GM23248 (cell line): ENCODE measurements at regions not wholly inside any gene's neighbourhood (a gene's known extent, or its start where the extent isn't known, plus 50 kb on each side); places are given as distances from the start of the nearest gene placed in this dataset.

Experiments used
- DNase-seq: peaks from one replicate; pipeline ENCODE4 v3.0.0-alpha.2; 2015
- H2AFZ ChIP-seq: fragments of 200-600 bp; sonication (generic); 2 replicates; pipeline ENCODE4 v1.6.1; 2016; ENCODE audit warnings: antibody characterized with exemption
- H3F3A ChIP-seq: fragments of 200-600 bp; sonication (generic); 2 replicates; pipeline ENCODE4 v1.6.1; 2016; ENCODE audit warnings: mild to moderate bottlenecking, antibody characterized with exemption, mixed run types; ENCODE audit not compliant: insufficient read depth
- H3K27ac ChIP-seq: fragments of 200-600 bp; sonication (generic); 2 replicates; pipeline ENCODE4 v1.5.1; 2016; ENCODE audit warnings: mild to moderate bottlenecking
- H3K27me3 ChIP-seq: fragments of 200-600 bp; sonication (generic); replicated peaks from 2 replicates; pipeline ENCODE4 v1.6.1; 2016; ENCODE audit warnings: mild to moderate bottlenecking; ENCODE audit not compliant: insufficient read depth
- H3K36me3 ChIP-seq: fragments of 200-600 bp; sonication (generic); 2 replicates; pipeline ENCODE4 v1.6.1; 2016; ENCODE audit warnings: low read depth, mild to moderate bottlenecking
- H3K4me1 ChIP-seq: fragments of 200-600 bp; sonication (generic); 2 replicates; pipeline ENCODE4 v1.6.1; 2016; ENCODE audit warnings: mild to moderate bottlenecking; ENCODE audit not compliant: insufficient read depth
- H3K4me2 ChIP-seq: fragments of 200-600 bp; sonication (generic); one replicate; pipeline ENCODE4 v1.6.1; 2016; ENCODE audit warnings: mild to moderate bottlenecking; ENCODE audit not compliant: unreplicated experiment
- H3K4me3 ChIP-seq: fragments of 200-600 bp; sonication (generic); 2 replicates; pipeline ENCODE4 v1.5.1; 2016; ENCODE audit warnings: mild to moderate bottlenecking
- H3K79me2 ChIP-seq: fragments of 200-600 bp; sonication (generic); 2 replicates; pipeline ENCODE4 v1.6.1; 2016; ENCODE audit warnings: mild to moderate bottlenecking; ENCODE audit not compliant: insufficient read depth
- H3K9ac ChIP-seq: fragments of 200-600 bp; sonication (generic); 2 replicates; pipeline ENCODE4 v1.6.1; 2016; ENCODE audit warnings: mild to moderate bottlenecking
- H3K9me2 ChIP-seq: fragments of 200-600 bp; sonication (generic); 2 replicates; pipeline ENCODE4 v1.6.1; 2016; ENCODE audit warnings: mixed run types, mild to moderate bottlenecking, moderate library complexity; ENCODE audit not compliant: insufficient read depth
- H3K9me3 ChIP-seq: fragments of 200-600 bp; sonication (generic); one replicate; pipeline ENCODE4 v1.6.1; 2017; ENCODE audit warnings: low read depth
- H4K20me1 ChIP-seq: fragments of 200-600 bp; sonication (generic); 2 replicates; pipeline ENCODE4 v1.6.0; 2016; ENCODE audit not compliant: insufficient read depth
- EZH2 ChIP-seq: fragments of 200-600 bp; sonication (generic); IDR thresholded peaks from 2 replicates; pipeline ENCODE4 v1.6.1; 2018; ENCODE audit warnings: antibody characterized with exemption, mild to moderate bottlenecking; ENCODE audit not compliant: insufficient read depth, poor library complexity, severe bottlenecking
- EZH2phosphoT487 ChIP-seq: fragments of 200-600 bp; sonication (generic); IDR thresholded peaks from 2 replicates; pipeline ENCODE4 v1.6.1; 2018; ENCODE audit warnings: antibody characterized with exemption, moderate library complexity, mild to moderate bottlenecking, low read depth; ENCODE audit not compliant: insufficient read depth
- WGBS, 2 experiments: methylation state at CpG; one replicate each; pipeline ENCODE4 v1.1.6; 2015 to 2017; ENCODE audit warnings: low lambda C conversion rate in 2 of 2, low coverage in 1 of 2; ENCODE audit errors: missing lambda C conversion rate in 2 of 2; 5-methylcytosine and 5-hydroxymethylcytosine counted together
- in situ Hi-C: fragments of 300-500 bp; cut with MboI; formaldehyde crosslinking; loops from 2 replicates; pipeline ENCODE4 v1.15.0; 2020

DNA sequence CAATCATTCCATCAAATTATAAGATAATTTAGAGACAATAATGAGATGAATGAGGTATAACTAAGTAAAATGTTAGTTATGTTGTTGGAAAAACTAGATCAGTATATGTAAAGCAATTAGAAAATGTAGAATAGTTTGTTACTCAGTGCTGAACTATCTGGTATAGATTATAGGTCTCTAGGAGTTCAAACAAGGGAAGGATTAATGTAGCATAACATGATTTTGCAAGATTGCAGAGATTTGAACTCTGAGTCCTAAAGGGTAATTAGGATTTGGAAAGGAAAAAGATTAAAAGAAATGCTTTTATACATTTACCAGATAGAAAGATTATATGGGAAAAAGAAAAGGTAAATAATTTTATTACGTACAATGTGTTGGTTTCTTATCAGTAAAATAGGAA lies 246.3 kb downstream of the KCNC2 start:
- WGBS, 2 experiments = 17 to 24% methylated on average over 1 of the region's 1 CpG
- H4K20me1 ChIP-seq = no peaks in the 10 kb centered on the region
- no peaks in the 10 kb centered on the region for H3K36me3 ChIP-seq
- H2AFZ ChIP-seq = no peak overlapping the region
- no peak for DNase-seq
- no peaks in the 10 kb centered on the region for H3K79me2 ChIP-seq
- no peak overlapping the region for H3K27ac ChIP-seq
- no peak overlapping the region for H3K4me2 ChIP-seq
- H3K9me2 ChIP-seq = no peaks in the 10 kb centered on the region
- in situ Hi-C loops = no loop called here
- H3K9ac ChIP-seq = no peak overlapping the region
- H3K4me1 ChIP-seq = no peaks in the 10 kb centered on the region
- no peaks in the 10 kb centered on the region for H3K27me3 ChIP-seq
- H3F3A ChIP-seq = no peaks in the 10 kb centered on the region
- TF ChIP-seq EZH2 = no peak
- TF ChIP-seq EZH2phosphoT487 = no peak
- no peaks in the 10 kb centered on the region for H3K9me3 ChIP-seq
- no peak overlapping the region for H3K4me3 ChIP-seq

DNA sequence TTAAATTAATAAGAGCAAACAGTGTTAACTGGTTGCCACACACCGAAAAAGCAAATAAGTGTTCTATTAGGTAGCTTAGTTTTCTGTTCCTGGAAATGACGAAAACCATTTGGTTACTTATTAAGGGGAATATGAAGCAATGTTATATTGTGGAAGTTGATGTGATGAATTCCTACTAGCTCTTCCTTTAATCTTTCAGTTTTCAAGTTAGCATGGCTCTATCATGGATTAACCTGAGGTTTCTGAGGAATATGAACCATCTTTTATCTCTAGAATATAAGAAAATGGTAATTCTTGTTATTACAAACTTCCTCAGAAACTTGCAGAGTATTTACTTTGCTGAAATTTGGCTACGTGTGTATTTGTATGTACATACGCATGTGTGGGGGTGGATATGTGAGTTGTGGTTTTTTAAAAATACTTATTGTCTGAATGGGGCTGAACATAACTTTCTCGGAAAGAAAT lies 245.7 kb downstream of the KCNC2 start:
- no peaks in the 10 kb centered on the region for H3K79me2 ChIP-seq
- no peak for TF ChIP-seq EZH2phosphoT487
- no peaks in the 10 kb centered on the region for H3K9me2 ChIP-seq
- H2AFZ ChIP-seq = no peak overlapping the region
- no peak overlapping the region for H3K9ac ChIP-seq
- no peaks in the 10 kb centered on the region for H4K20me1 ChIP-seq
- WGBS, 2 experiments = 29 to 33% methylated on average over 5 of the region's 5 CpGs
- H3K9me3 ChIP-seq = no peaks in the 10 kb centered on the region
- H3K36me3 ChIP-seq = no peaks in the 10 kb centered on the region
- H3K27ac ChIP-seq = no peak overlapping the region
- no peaks in the 10 kb centered on the region for H3F3A ChIP-seq
- H3K27me3 ChIP-seq = no peaks in the 10 kb centered on the region
- no peak overlapping the region for H3K4me3 ChIP-seq
- no peak overlapping the region for H3K4me2 ChIP-seq
- DNase-seq = no peak
- no peaks in the 10 kb centered on the region for H3K4me1 ChIP-seq
- in situ Hi-C loops = no loop called here

DNA sequence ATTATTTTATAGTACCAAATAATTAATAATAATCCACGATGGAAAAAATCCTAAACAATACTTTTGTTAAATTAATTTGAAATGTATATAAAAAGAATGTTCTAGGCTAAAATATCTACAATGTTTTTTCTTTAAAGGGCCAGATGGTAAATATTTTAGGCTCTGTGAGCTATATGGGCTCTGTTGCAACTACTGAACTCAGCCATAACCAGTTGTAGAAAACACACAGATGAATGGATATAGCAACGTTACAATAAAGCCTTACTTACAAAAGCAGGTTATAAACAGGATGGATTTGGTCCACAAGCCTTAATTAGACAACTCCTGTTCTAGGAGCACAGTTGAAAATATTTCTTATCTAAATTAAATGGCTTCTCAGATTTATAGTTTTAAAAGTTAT lies 245.2 kb downstream of the KCNC2 start:
- in situ Hi-C loops = no loop called here
- WGBS, 2 experiments = 7 to 10% methylated on average over 2 of the region's 2 CpGs
- no peak for DNase-seq

DNA sequence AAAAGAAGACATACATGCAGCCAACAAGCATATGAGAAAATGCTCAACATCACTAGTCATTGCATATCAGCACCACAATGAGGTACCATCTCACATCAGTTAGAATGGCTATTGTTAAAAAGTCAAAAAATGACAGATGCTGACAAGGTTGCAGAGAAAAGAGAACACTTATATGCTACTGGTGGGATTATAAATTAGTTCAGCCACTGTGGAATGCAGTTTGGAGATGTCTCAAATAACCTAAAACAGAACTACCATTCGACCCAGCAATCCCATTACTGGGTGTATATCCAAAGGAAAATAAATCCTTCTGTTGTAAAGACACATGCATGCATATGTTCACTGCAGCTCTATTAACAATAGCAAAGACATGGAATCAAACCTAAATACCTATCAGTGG lies 238.4 kb downstream of the KCNC2 start:
- no peak overlapping the region for H2AFZ ChIP-seq
- no peaks in the 10 kb centered on the region for H3K36me3 ChIP-seq
- H4K20me1 ChIP-seq = no peaks in the 10 kb centered on the region
- in situ Hi-C loops = no loop called here
- no peak for DNase-seq
- no peaks in the 10 kb centered on the region for H3K79me2 ChIP-seq
- TF ChIP-seq EZH2phosphoT487 (no peak), EZH2 (no peak)
- H3F3A ChIP-seq = no peaks in the 10 kb centered on the region
- 7 to 9% methylated on average over 1 of the region's 1 CpG for WGBS, 2 experiments
- no peak overlapping the region for H3K27ac ChIP-seq
- H3K27me3 ChIP-seq = no peaks in the 10 kb centered on the region
- H3K9ac ChIP-seq = no peak overlapping the region
- H3K4me1 ChIP-seq = no peaks in the 10 kb centered on the region
- no peak overlapping the region for H3K4me2 ChIP-seq
- no peak overlapping the region for H3K4me3 ChIP-seq
- H3K9me2 ChIP-seq = no peaks in the 10 kb centered on the region
- no peaks in the 10 kb centered on the region for H3K9me3 ChIP-seq

More for the DNA sequence above, 245.2 kb downstream of the KCNC2 start:
- H3K9ac ChIP-seq = no peak overlapping the region
- no peaks in the 10 kb centered on the region for H4K20me1 ChIP-seq
- no peaks in the 10 kb centered on the region for H3K9me2 ChIP-seq
- H3K9me3 ChIP-seq = no peaks in the 10 kb centered on the region
- no peak overlapping the region for H3K4me2 ChIP-seq
- H3K79me2 ChIP-seq = no peaks in the 10 kb centered on the region
- H3K36me3 ChIP-seq = no peaks in the 10 kb centered on the region
- TF ChIP-seq EZH2 (no peak), EZH2phosphoT487 (no peak)
- no peaks in the 10 kb centered on the region for H3F3A ChIP-seq
- no peak overlapping the region for H3K4me3 ChIP-seq
- no peaks in the 10 kb centered on the region for H3K27me3 ChIP-seq
- H3K4me1 ChIP-seq = no peaks in the 10 kb centered on the region
- H3K27ac ChIP-seq = no peak overlapping the region
- no peak overlapping the region for H2AFZ ChIP-seq

DNA sequence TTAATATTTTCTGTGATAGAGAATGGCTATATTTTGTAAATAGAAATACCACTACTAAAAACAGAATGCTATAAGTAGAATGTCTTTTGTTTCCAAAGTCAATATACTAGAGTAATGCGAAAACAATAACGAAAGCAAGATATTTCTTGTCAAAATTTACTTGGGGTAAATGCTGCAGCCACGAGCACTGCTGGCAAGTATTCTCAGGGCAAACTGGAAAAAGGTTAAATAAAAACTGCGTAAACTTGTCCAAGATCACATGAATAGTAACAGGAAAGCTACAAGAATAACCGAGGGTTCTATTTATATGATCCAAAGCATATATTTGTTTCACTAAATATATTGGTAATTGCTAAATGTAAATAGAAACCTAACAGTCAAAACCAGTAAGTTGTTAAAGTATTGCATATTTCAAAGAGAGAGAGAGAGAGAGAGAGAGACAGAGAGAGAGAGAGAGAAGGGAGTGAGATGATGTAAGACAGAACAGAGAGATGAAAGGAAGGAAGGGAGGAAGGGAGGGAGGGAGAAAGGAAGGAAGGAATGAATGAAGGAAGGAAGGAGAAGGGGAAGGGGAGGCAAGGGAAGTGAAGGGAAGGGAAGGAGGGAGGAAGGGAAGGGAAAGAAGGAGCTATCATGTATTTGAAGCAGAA lies 231.7 kb downstream of the KCNC2 start:
- WGBS, 2 experiments = 23 to 29% methylated on average over 5 of the region's 5 CpGs
- no peak for DNase-seq
- no peaks in the 10 kb centered on the region for H3F3A ChIP-seq
- H3K79me2 ChIP-seq = no peaks in the 10 kb centered on the region
- no peak for TF ChIP-seq EZH2
- TF ChIP-seq EZH2phosphoT487 = no peak
- no peaks in the 10 kb centered on the region for H3K9me3 ChIP-seq
- H3K4me3 ChIP-seq = no peak overlapping the region
- H3K4me1 ChIP-seq = no peaks in the 10 kb centered on the region
- no peaks in the 10 kb centered on the region for H3K36me3 ChIP-seq
- in situ Hi-C loops = no loop called here
- H2AFZ ChIP-seq = no peak overlapping the region
- H3K9ac ChIP-seq = no peak overlapping the region
- H4K20me1 ChIP-seq = no peaks in the 10 kb centered on the region
- H3K27ac ChIP-seq = no peak overlapping the region
- no peak overlapping the region for H3K4me2 ChIP-seq
- H3K9me2 ChIP-seq = no peaks in the 10 kb centered on the region
- H3K27me3 ChIP-seq = no peaks in the 10 kb centered on the region
